SK-N-SH (cell line): ENCODE measurements at regions not wholly inside any gene's neighbourhood (a gene's known extent, or its start where the extent isn't known, plus 50 kb on each side); places are given as distances from the start of the nearest gene placed in this dataset.

Experiments
- CTCF ChIA-PET: fragments of 300-600, 350-600 bp; formaldehyde crosslinking; extraction: SDS; loops from one replicate; lab custom pipeline; 2021; lab: Yijun Ruan, JAX
- POLR2A ChIA-PET: fragments of 350-600 bp; sonication (Branson Sonifier 250); formaldehyde crosslinking; extraction: SDS; loops from one replicate; lab custom pipeline; 2020; ENCODE audit warnings: antibody characterized with exemption, inconsistent platforms; lab: Yijun Ruan, JAX
- DNase-seq: peaks from one replicate; pipeline ENCODE4 v3.0.0; 2012
- H2AFZ ChIP-seq: fragments of 200-600 bp; sonication (generic); 2 replicates; pipeline ENCODE4 v1.8.1; 2016; ENCODE audit warnings: antibody characterized with exemption, mild to moderate bottlenecking, low read depth
- H3F3A ChIP-seq: fragments of 200-600 bp; sonication (generic); replicated peaks from 2 replicates; pipeline ENCODE3; 2016; ENCODE audit warnings: antibody characterized with exemption, mild to moderate bottlenecking; ENCODE audit not compliant: insufficient read depth
- H3K27ac ChIP-seq, 2 experiments: fragments of 200-500 bp in 1 of 2; fragments of 200-600 bp in 1 of 2; sonication (Bioruptor generic) in 1 of 2; sonication (generic), shearing (Covaris generic) in 1 of 2; 2 replicates each; pipeline versions ENCODE4 v1.5.1 to v1.6.1; 2014 to 2016; ENCODE audit warnings: low read depth in 2 of 2, inconsistent platforms in 1 of 2, low read length in 1 of 2, mild to moderate bottlenecking in 1 of 2, mixed read lengths in 1 of 2
- H3K27me3 ChIP-seq: fragments of 200-600 bp; sonication (generic), shearing (Covaris generic); 2 replicates; pipeline ENCODE4 v1.6.1; 2016; ENCODE audit warnings: mixed run types; ENCODE audit not compliant: insufficient read depth
- H3K36me3 ChIP-seq, 2 experiments: fragments of 200-500 bp in 1 of 2; fragments of 200-600 bp in 1 of 2; sonication (Bioruptor generic) in 1 of 2; sonication (generic) in 1 of 2; replicated peaks in 1 of 2; 2 replicates each; pipeline versions ENCODE3 to v1.5.1; 2014 to 2016; ENCODE audit warnings: low read length in 1 of 2, mild to moderate bottlenecking in 1 of 2; ENCODE audit not compliant: insufficient read depth in 2 of 2, control insufficient read depth in 1 of 2
- H3K4me1 ChIP-seq, 2 experiments: fragments of 200-500 bp in 1 of 2; fragments of 200-600 bp in 1 of 2; sonication (Bioruptor generic) in 1 of 2; sonication (generic), shearing (Covaris generic) in 1 of 2; 2 replicates each; pipeline versions ENCODE4 v1.5.1 to v1.6.1; 2014 to 2016; ENCODE audit warnings: low read depth in 1 of 2, low read length in 1 of 2, mixed run types in 1 of 2; ENCODE audit not compliant: insufficient read depth in 2 of 2, control insufficient read depth in 1 of 2
- H3K4me2 ChIP-seq: fragments of 200-600 bp; sonication (generic), shearing (Covaris generic); 2 replicates; pipeline ENCODE4 v1.6.1; 2017; ENCODE audit warnings: mixed run types
- H3K4me3 ChIP-seq, 2 experiments: fragments of 200-500 bp in 1 of 2; fragments of 200-600 bp in 1 of 2; sonication (Bioruptor generic) in 1 of 2; sonication (generic), shearing (Covaris generic) in 1 of 2; 2 replicates each; pipeline versions ENCODE4 v1.5.1 to v1.8.1; 2014 to 2016; ENCODE audit warnings: low read depth in 2 of 2, inconsistent platforms in 1 of 2, low read length in 1 of 2, mild to moderate bottlenecking in 1 of 2, mixed read lengths in 1 of 2, moderate library complexity in 1 of 2
- H3K79me2 ChIP-seq: fragments of 200-600 bp; sonication (generic); 2 replicates; pipeline ENCODE4 v1.8.1; 2017; ENCODE audit warnings: mild to moderate bottlenecking; ENCODE audit not compliant: insufficient read depth
- H3K9ac ChIP-seq: fragments of 200-600 bp; sonication (generic); 2 replicates; pipeline ENCODE4 v1.6.1; 2017; ENCODE audit warnings: mixed run types
- H3K9me2 ChIP-seq: fragments of 200-600 bp; sonication (generic); 2 replicates; pipeline ENCODE4 v1.6.1; 2017; ENCODE audit warnings: mixed run types
- H3K9me3 ChIP-seq: fragments of 200-600 bp; sonication (generic); 2 replicates; pipeline ENCODE4 v1.6.1; 2017; ENCODE audit warnings: mixed run types, mild to moderate bottlenecking, moderate library complexity
- H4K20me1 ChIP-seq: fragments of 200-600 bp; sonication (generic); 2 replicates; pipeline ENCODE4 v1.6.1; 2017; ENCODE audit warnings: mild to moderate bottlenecking, mixed run types; ENCODE audit not compliant: insufficient read depth
- CHD2 ChIP-seq: fragments of 150-350 bp; IDR thresholded peaks from 2 replicates; pipeline ENCODE4 v1.6.1; 2018; ENCODE audit warnings: low read length; ENCODE audit not compliant: partially characterized antibody
- EP300 ChIP-seq, 2 experiments: IDR thresholded peaks; 2 replicates each; pipeline versions ENCODE4 v1.4.0 to v1.6.1; 2012; ENCODE audit warnings: borderline replicate concordance in 1 of 2, low read depth in 1 of 2, low read length in 1 of 2
- EZH2phosphoT487 ChIP-seq: fragments of 200-600 bp; sonication (generic); IDR thresholded peaks from 2 replicates; pipeline ENCODE4 v1.6.1; 2017; ENCODE audit warnings: low read depth, mixed run types, mild to moderate bottlenecking, antibody characterized with exemption, moderate library complexity, borderline replicate concordance
- FOXJ3 ChIP-seq: sonication (generic); formaldehyde crosslinking; IDR thresholded peaks from 2 replicates; pipeline ENCODE4 v1.5.1; 2020; ENCODE audit warnings: mild to moderate bottlenecking, missing genetic modification reagents
- FOXM1 ChIP-seq: IDR thresholded peaks from 2 replicates; pipeline ENCODE4 v1.4.0; 2012; ENCODE audit warnings: low read depth, mild to moderate bottlenecking
- GATA2 ChIP-seq: sonication (generic); formaldehyde crosslinking; IDR thresholded peaks from 2 replicates; pipeline ENCODE4 v1.5.0; 2020; ENCODE audit warnings: mild to moderate bottlenecking, missing genetic modification reagents
- JUND ChIP-seq: IDR thresholded peaks from 2 replicates; pipeline ENCODE4 v1.4.0; 2012
- NFIC ChIP-seq: IDR thresholded peaks from 2 replicates; pipeline ENCODE4 v1.4.0; 2012; ENCODE audit warnings: borderline replicate concordance
- NRF1 ChIP-seq: IDR thresholded peaks from 2 replicates; pipeline ENCODE4 v1.6.1; 2012; ENCODE audit warnings: low read depth, mild to moderate bottlenecking, low read length
- RAD21 ChIP-seq: IDR thresholded peaks from 2 replicates; pipeline ENCODE4 v1.6.1; 2012; ENCODE audit warnings: mild to moderate bottlenecking, low read length
- RCOR1 ChIP-seq: fragments of 150-350 bp; IDR thresholded peaks from 2 replicates; pipeline ENCODE4 v1.6.1; 2017; ENCODE audit warnings: antibody characterized with exemption, low read length
- RFX5 ChIP-seq: IDR thresholded peaks from 2 replicates; pipeline ENCODE4 v1.6.1; 2012; ENCODE audit warnings: mild to moderate bottlenecking, improper control_type of control experiment, low read length
- SIN3A ChIP-seq: IDR thresholded peaks from 2 replicates; pipeline ENCODE4 v1.6.1; 2012; ENCODE audit warnings: low read depth, mild to moderate bottlenecking, low read length, moderate library complexity, borderline replicate concordance
- TCF12 ChIP-seq: IDR thresholded peaks from 2 replicates; pipeline ENCODE4 v1.4.0; 2012
- YY1 ChIP-seq: IDR thresholded peaks from 2 replicates; pipeline ENCODE4 v1.4.0; 2012; ENCODE audit warnings: low read depth, mild to moderate bottlenecking
- WGBS: methylation state at CpG from one replicate; pipeline ENCODE4 v1.1.6; 2017; ENCODE audit warnings: low lambda C conversion rate; 5-methylcytosine and 5-hydroxymethylcytosine counted together
- TF ChIP-seq, protein P1 (sequence below): IDR thresholded peaks from 2 replicates; pipeline ENCODE4 v1.4.0; 2012; ENCODE audit warnings: low read depth
- TF ChIP-seq, protein P2 (sequence below): fragments of 150-350 bp; IDR thresholded peaks from 2 replicates; pipeline ENCODE4 v1.6.1; 2017; ENCODE audit warnings: antibody characterized with exemption, low read length, low read depth, borderline replicate concordance
- TF ChIP-seq, protein P3 (sequence below): IDR thresholded peaks from 2 replicates; pipeline ENCODE4 v1.6.1; 2012; ENCODE audit warnings: mild to moderate bottlenecking, low read depth, low read length, moderate library complexity
- TF ChIP-seq, protein P4 (sequence below): IDR thresholded peaks from 2 replicates; pipeline ENCODE4 v1.4.0; 2012; ENCODE audit warnings: low read depth, borderline replicate concordance

DNA sequence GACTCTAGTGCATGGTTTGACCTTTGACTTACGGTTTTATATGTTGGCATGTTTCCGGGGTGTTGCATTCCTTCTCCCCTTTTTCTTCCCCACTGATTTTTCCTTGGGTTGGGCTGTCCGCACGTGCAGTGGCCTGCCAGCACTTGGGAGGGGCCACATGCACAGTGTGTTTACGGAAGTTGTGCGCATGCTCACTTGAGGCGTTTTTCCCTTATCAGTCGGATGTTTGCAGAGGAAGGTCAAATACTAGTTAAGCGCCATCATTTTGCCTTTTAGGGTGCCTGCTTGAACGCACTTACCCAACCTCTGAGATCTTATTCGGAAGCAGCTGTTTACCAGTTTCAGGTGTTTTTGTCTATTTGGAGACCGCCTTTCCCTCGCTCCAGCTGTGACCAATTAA, 653.9 kb upstream of the AADAT start:
- Histone ChIP-seq H3K9me3 (no peaks in the 10 kb centered on the region), H2AFZ (no peak overlapping the region), H3K4me3 (no peak overlapping the region), H3K4me1 (no peaks in the 10 kb centered on the region), H3K27ac (no peak overlapping the region), H3K9ac (no peak overlapping the region), H3K4me2 (no peak overlapping the region), H3K27me3 (no peaks in the 10 kb centered on the region), H3K9me2 (no peaks in the 10 kb centered on the region), H3K36me3 (no peaks in the 10 kb centered on the region), H4K20me1 (no peaks in the 10 kb centered on the region), H3F3A (no peaks in the 10 kb centered on the region), H3K79me2 (no peaks in the 10 kb centered on the region)
- ChIA-PET CTCF (no interaction called here), POLR2A (no interaction called here)
- 82% methylated on average over 13 of the region's 13 CpGs for WGBS
- TF ChIP-seq RCOR1 = no peak
- no peak for TF ChIP-seq CHD2
- TF ChIP-seq JUND = no peak
- TF ChIP-seq, protein P1, sequence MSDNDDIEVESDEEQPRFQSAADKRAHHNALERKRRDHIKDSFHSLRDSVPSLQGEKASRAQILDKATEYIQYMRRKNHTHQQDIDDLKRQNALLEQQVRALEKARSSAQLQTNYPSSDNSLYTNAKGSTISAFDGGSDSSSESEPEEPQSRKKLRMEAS = no peak
- no peak for TF ChIP-seq TCF12
- TF ChIP-seq, protein P2, sequence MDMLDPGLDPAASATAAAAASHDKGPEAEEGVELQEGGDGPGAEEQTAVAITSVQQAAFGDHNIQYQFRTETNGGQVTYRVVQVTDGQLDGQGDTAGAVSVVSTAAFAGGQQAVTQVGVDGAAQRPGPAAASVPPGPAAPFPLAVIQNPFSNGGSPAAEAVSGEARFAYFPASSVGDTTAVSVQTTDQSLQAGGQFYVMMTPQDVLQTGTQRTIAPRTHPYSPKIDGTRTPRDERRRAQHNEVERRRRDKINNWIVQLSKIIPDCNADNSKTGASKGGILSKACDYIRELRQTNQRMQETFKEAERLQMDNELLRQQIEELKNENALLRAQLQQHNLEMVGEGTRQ = no peak
- TF ChIP-seq GATA2 (CRISPR knock-in tag) = no peak
- TF ChIP-seq FOXM1 = no peak
- TF ChIP-seq RAD21 = no peak
- TF ChIP-seq NRF1 = no peak
- TF ChIP-seq SIN3A = no peak
- TF ChIP-seq, protein P3, sequence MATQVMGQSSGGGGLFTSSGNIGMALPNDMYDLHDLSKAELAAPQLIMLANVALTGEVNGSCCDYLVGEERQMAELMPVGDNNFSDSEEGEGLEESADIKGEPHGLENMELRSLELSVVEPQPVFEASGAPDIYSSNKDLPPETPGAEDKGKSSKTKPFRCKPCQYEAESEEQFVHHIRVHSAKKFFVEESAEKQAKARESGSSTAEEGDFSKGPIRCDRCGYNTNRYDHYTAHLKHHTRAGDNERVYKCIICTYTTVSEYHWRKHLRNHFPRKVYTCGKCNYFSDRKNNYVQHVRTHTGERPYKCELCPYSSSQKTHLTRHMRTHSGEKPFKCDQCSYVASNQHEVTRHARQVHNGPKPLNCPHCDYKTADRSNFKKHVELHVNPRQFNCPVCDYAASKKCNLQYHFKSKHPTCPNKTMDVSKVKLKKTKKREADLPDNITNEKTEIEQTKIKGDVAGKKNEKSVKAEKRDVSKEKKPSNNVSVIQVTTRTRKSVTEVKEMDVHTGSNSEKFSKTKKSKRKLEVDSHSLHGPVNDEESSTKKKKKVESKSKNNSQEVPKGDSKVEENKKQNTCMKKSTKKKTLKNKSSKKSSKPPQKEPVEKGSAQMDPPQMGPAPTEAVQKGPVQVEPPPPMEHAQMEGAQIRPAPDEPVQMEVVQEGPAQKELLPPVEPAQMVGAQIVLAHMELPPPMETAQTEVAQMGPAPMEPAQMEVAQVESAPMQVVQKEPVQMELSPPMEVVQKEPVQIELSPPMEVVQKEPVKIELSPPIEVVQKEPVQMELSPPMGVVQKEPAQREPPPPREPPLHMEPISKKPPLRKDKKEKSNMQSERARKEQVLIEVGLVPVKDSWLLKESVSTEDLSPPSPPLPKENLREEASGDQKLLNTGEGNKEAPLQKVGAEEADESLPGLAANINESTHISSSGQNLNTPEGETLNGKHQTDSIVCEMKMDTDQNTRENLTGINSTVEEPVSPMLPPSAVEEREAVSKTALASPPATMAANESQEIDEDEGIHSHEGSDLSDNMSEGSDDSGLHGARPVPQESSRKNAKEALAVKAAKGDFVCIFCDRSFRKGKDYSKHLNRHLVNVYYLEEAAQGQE = no peak
- no peak for TF ChIP-seq NFIC
- no peak for TF ChIP-seq YY1
- TF ChIP-seq EZH2phosphoT487 = no peak
- TF ChIP-seq EP300 (IDR thresholded peaks at IDR 0.05; ENCODE audit: borderline replicate concordance in 1 of 2, low read depth in 1 of 2, low read length in 1 of 2) = no peak
- TF ChIP-seq FOXJ3 = no peak
- no peak for TF ChIP-seq RFX5
- TF ChIP-seq, protein P4, sequence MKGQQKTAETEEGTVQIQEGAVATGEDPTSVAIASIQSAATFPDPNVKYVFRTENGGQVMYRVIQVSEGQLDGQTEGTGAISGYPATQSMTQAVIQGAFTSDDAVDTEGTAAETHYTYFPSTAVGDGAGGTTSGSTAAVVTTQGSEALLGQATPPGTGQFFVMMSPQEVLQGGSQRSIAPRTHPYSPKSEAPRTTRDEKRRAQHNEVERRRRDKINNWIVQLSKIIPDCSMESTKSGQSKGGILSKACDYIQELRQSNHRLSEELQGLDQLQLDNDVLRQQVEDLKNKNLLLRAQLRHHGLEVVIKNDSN = no peak
- no peak for DNase-seq
